Lower leg skin (tissue), 4 donors: ENCODE measurements at regions not wholly inside any gene's neighbourhood (a gene's known extent, or its start where the extent isn't known, plus 50 kb on each side); places are given as distances from the start of the nearest gene placed in this dataset.

Source experiments
- DNase-seq, 2 donors: peaks; one replicate each; pipeline ENCODE4 v3.0.0-alpha.2; 2019; ENCODE audit warnings: low spot score in 2 of 2
- H3K4me3 ChIP-seq: fragments of 200-600 bp; sonication (generic); 2 replicates; pipeline ENCODE4 v1.5.1; 2017; ENCODE audit warnings: mild to moderate bottlenecking, low read depth; ENCODE audit not compliant: poor library complexity, severe bottlenecking
- POLR2A ChIP-seq, 2 donors: fragments of 450-650 bp; IDR thresholded peaks; one replicate each; pipeline ENCODE4 v1.6.1; 2016 to 2017; ENCODE audit warnings: antibody characterized with exemption in 2 of 2, mild to moderate bottlenecking in 1 of 2, moderate library complexity in 1 of 2
- WGBS, 2 donors: methylation state at CpG; one replicate each; pipeline ENCODE4 v1.1.5; 2018; 5-methylcytosine and 5-hydroxymethylcytosine counted together
- intact Hi-C: fragments of 100-400 bp; cut with DNase I; formaldehyde crosslinking; loops from one replicate; pipeline ENCODE4 v1.15.0; 2023; ENCODE audit warnings: low total_unique reads
- TF ChIP-seq, protein P1 (sequence below), 3 donors: fragments of 450-650 bp; IDR thresholded peaks; one replicate each; pipeline ENCODE4 v1.5.1; 2016; ENCODE audit warnings: antibody characterized with exemption in 3 of 3, mild to moderate bottlenecking in 3 of 3, moderate library complexity in 2 of 3

DNA sequence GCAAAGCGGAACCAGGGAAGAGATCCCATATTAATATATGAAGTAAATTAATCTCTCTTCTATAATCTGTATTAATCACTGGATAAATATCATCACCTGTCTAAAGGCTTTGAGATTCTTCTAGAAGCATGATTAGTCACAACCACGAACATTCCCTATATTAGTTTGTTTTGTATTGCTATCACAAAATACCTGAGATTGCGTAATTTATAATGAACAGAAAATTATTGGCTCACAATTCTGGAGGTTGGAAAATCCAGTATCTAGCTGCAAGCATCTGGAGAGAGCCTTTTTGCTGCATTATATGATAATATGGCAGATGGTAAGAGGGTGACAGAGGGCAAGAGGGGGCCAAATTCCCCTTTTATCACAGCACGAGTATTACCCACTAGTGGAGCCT is 532.6 kb upstream of the EPHA5 start:
- intact Hi-C loops = no loop called here
- 80 to 84% methylated on average over 4 of the region's 4 CpGs for WGBS, 2 donors
- no peak for DNase-seq
- TF ChIP-seq, protein P1, sequence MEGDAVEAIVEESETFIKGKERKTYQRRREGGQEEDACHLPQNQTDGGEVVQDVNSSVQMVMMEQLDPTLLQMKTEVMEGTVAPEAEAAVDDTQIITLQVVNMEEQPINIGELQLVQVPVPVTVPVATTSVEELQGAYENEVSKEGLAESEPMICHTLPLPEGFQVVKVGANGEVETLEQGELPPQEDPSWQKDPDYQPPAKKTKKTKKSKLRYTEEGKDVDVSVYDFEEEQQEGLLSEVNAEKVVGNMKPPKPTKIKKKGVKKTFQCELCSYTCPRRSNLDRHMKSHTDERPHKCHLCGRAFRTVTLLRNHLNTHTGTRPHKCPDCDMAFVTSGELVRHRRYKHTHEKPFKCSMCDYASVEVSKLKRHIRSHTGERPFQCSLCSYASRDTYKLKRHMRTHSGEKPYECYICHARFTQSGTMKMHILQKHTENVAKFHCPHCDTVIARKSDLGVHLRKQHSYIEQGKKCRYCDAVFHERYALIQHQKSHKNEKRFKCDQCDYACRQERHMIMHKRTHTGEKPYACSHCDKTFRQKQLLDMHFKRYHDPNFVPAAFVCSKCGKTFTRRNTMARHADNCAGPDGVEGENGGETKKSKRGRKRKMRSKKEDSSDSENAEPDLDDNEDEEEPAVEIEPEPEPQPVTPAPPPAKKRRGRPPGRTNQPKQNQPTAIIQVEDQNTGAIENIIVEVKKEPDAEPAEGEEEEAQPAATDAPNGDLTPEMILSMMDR (IDR thresholded peaks at IDR 0.05) = no peak
- no peak for TF ChIP-seq POLR2A (IDR thresholded peaks at IDR 0.05)
- H3K4me3 ChIP-seq = no peak overlapping the region

DNA sequence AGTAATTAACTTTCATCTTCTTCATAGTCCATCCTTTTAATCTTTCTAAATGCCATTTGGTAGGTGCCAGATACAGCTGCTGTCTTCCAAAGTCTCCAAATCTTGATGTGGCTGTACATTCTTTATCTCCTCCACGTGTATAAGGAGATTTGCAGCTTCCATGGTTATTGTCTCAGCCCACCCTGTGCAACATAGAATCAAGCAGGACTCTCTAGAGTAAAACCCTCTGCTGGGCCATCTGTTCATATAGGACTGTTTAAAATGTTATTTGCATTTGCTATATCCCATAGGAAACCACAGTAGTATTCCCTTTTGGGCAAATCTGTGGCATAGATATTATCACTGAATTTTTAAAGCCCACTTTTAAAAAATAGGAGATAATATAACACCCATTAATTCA is 527.2 kb upstream of the EPHA5 start:
- no peak overlapping the region for H3K4me3 ChIP-seq
- TF ChIP-seq POLR2A (IDR thresholded peaks at IDR 0.05) = no peak
- TF ChIP-seq, protein P1 (IDR thresholded peaks at IDR 0.05) = no peak
- DNase-seq = no peak
- intact Hi-C loops = no loop called here
- 17 to 45% methylated on average over 1 of the region's 1 CpG for WGBS, 2 donors

DNA sequence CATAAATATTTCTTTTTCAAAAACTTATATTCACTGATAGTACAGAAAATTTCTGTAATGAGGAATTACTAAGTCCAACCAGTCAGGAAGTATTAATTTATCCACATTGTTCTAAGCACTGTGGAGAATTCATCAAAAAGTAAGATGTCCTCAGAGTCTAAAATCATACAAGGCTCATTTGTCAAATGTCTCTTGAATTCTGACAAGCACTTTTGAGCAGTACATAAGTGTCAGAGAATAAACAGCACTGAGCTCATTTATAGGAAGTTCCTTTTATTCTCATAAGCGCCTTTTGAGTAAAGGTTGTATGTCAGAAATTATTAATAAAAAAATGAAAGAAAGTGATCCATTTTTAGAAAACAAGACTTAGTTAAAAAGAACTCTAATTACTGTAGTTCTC is 523.2 kb upstream of the EPHA5 start:
- WGBS, 2 donors = 84 to 97% methylated on average over 1 of the region's 1 CpG
- intact Hi-C loops = no loop called here
- H3K4me3 ChIP-seq = no peak overlapping the region
- TF ChIP-seq, protein P1 (IDR thresholded peaks at IDR 0.05) = no peak
- TF ChIP-seq POLR2A (IDR thresholded peaks at IDR 0.05) = no peak
- DNase-seq = no peak

DNA sequence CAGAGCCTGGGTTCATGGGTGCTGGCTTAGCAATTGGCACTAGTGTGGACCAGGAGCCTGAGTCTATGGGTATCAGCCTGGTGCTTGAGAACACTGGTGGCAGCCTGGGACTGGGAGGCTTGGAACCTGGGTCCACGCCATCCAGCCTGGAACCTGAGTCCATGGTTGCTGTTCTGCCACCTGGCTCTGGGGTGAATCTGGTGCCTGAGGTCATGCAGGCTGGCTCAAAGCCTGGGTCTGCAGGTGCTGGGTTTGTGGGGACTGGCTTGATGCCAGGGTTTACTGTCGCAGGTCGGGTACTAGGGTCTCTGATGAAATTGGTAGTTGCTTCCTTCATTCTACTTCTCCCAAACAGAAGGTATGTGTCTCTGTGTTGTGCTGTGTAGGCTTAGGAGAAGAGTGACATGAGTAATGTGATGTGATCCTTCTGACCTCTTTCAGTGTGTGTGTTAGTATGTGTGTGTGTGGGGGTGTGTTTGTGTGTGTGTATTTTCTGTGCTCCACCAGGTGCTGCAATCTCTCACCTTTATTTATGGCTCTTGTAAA is 517.0 kb upstream of the EPHA5 start:
- DNase-seq = no peak
- H3K4me3 ChIP-seq = no peak overlapping the region
- intact Hi-C loops = no loop called here
- WGBS, 2 donors = 30 to 78% methylated on average over 2 to 3 of the region's 3 CpGs
- TF ChIP-seq POLR2A (IDR thresholded peaks at IDR 0.05) = no peak
- TF ChIP-seq, protein P1 (IDR thresholded peaks at IDR 0.05) = no peak

DNA sequence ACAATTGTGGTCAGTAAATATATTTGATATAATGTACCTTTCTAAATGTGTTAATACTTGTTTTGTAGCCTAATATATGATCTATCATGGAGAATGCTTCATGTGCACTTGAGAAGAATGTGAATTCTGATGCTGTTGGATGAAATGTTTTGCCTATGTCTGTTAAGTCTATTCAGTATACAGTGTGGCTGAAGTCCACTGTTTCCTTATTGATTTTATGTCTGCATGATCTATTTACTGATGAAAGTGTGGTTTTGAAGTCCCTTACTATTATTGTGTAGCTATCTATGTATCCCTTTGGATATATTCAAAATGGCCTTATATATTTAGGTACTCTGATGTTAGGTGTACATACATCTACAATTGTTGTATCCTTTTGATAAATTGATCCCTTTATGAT is 515.8 kb upstream of the EPHA5 start:
- no peak for TF ChIP-seq POLR2A (IDR thresholded peaks at IDR 0.05)
- TF ChIP-seq, protein P1 (IDR thresholded peaks at IDR 0.05) = no peak
- no peak overlapping the region for H3K4me3 ChIP-seq
- DNase-seq = no peak
- intact Hi-C loops = no loop called here

DNA sequence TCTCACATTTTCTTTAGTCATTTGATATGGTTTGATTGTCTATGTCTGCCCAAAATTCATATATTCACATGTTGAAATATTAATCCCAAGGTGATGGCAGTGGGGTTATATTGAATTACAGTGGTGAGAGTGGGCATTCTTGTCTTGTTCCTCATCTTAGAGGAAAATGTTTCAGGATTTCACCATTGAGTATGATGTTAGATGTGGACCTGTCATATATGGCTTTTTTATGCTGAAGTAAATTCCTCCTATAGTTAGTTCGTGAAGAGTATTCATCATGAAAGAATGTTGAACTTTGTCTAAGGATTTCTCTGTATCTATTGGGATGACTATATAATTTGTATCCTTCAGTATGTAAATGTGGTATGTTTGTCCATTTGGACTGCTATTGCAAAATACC is 512.3 kb upstream of the EPHA5 start:
- intact Hi-C loops = no loop called here
- no peak overlapping the region for H3K4me3 ChIP-seq
- DNase-seq = no peak
- WGBS, 2 donors = 81 to 95% methylated on average over 1 of the region's 1 CpG
- TF ChIP-seq, protein P1 (IDR thresholded peaks at IDR 0.05) = no peak
- TF ChIP-seq POLR2A (IDR thresholded peaks at IDR 0.05) = no peak
